ENCODE measurements at regions not wholly inside any gene's neighbourhood (a gene's known extent, or its start where the extent isn't known, plus 50 kb on each side); places are given as distances from the start of the nearest gene placed in this dataset.

DNA sequence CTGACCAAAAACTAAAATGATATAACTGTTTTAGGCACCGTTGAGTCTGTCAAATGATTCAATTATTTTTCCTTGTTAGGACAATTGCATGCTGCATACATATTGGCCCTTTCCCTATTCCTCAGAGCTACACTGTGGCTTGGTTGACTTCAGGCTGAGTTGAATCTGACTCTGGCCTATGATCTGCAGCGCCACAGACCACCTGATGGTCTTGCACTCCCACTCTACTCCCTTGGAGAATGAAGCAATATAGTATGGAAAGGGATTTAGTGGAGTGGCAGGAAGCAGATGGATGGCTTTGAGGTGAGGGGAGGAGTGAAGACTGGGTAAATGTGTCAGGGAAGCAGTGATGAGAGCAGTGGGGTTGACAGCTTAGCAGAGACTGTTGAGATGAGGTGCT lies 579.0 kb upstream of the STXBP6 start:
- H3K27me3 ChIP-seq (ENCODE audit: control insufficient read depth, insufficient read depth, low read length, poor library complexity, severe bottlenecking), result no peaks in the 10 kb centered on the region
- H3K4me1 ChIP-seq (ENCODE audit: control insufficient read depth, insufficient read depth, low read length), result peaks cover 3% of the 10 kb centered on the region
- no peak overlapping the region for H3K27ac ChIP-seq (ENCODE audit: insufficient read depth, low read depth, low read length, poor library complexity, severe bottlenecking)
- H3K4me3 ChIP-seq (ENCODE audit: insufficient read depth, low read depth, low read length), result no peak overlapping the region
- no peaks in the 10 kb centered on the region for H3K36me3 ChIP-seq (ENCODE audit: control insufficient read depth, insufficient read depth, low read length)
- no peaks in the 10 kb centered on the region for H3K9me3 ChIP-seq (ENCODE audit: control insufficient read depth, low read length)
- 87 to 94% methylated on average over 2 of the region's 2 CpGs for WGBS, 2 experiments

DNA sequence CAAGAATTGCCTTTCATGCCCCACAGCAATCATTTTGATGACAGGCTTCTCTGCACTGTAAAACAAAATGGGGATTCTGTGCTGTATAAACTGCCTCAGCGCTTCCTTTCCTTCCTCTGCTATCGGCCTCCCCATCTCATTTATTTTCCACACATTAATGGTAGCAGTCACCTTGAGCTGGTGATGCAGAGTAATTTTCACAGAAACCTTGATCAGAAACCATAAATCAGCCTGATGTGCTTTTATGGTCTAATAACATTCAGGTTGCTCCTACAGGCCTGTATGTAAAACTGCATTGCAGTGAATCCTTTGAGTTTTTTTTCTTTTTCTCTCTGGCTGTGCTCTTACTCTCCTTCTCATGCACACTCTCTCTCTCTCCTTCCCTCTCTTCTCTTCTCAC lies 578.4 kb upstream of the STXBP6 start:
- WGBS, 2 experiments, result 86 to 100% methylated on average over 2 of the region's 2 CpGs

DNA sequence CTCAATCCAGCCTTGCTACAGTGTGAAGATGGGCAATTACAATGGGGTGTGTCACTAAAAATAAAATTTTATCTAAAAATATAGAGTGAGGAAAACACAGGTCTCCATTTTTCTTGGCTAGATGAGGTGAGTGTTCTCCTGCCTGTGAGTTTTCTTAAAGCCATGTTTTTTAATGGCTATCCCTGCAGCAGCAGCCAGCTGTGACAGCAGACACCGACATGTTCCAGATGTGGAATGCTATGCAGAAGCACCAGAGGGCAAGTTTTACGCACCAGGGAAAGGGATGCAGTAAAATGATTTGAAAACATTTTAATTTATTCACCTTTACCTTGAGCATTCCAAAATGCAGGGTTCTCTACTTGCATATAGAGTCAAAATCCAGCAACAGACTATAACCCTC lies 577.0 kb upstream of the STXBP6 start:
- H3K27ac ChIP-seq (ENCODE audit: insufficient read depth, low read depth, low read length, poor library complexity, severe bottlenecking), result no peak overlapping the region
- H3K9me3 ChIP-seq (ENCODE audit: control insufficient read depth, low read length), result no peaks in the 10 kb centered on the region
- WGBS, 2 experiments, result 85 to 97% methylated on average over 2 of the region's 2 CpGs
- H3K36me3 ChIP-seq (ENCODE audit: control insufficient read depth, insufficient read depth, low read length), result no peaks in the 10 kb centered on the region
- peaks cover 3% of the 10 kb centered on the region for H3K4me1 ChIP-seq (ENCODE audit: control insufficient read depth, insufficient read depth, low read length)
- H3K4me3 ChIP-seq (ENCODE audit: insufficient read depth, low read depth, low read length), result no peak overlapping the region
- H3K27me3 ChIP-seq (ENCODE audit: control insufficient read depth, insufficient read depth, low read length, poor library complexity, severe bottlenecking), result no peaks in the 10 kb centered on the region

More for the DNA sequence above, 578.4 kb upstream of the STXBP6 start:
- peaks cover 3% of the 10 kb centered on the region for H3K4me1 ChIP-seq (ENCODE audit: control insufficient read depth, insufficient read depth, low read length)
- H3K9me3 ChIP-seq (ENCODE audit: control insufficient read depth, low read length), result no peaks in the 10 kb centered on the region
- no peaks in the 10 kb centered on the region for H3K27me3 ChIP-seq (ENCODE audit: control insufficient read depth, insufficient read depth, low read length, poor library complexity, severe bottlenecking)
- no peaks in the 10 kb centered on the region for H3K36me3 ChIP-seq (ENCODE audit: control insufficient read depth, insufficient read depth, low read length)
- H3K27ac ChIP-seq (ENCODE audit: insufficient read depth, low read depth, low read length, poor library complexity, severe bottlenecking), result no peak overlapping the region
- no peak overlapping the region for H3K4me3 ChIP-seq (ENCODE audit: insufficient read depth, low read depth, low read length)

DNA sequence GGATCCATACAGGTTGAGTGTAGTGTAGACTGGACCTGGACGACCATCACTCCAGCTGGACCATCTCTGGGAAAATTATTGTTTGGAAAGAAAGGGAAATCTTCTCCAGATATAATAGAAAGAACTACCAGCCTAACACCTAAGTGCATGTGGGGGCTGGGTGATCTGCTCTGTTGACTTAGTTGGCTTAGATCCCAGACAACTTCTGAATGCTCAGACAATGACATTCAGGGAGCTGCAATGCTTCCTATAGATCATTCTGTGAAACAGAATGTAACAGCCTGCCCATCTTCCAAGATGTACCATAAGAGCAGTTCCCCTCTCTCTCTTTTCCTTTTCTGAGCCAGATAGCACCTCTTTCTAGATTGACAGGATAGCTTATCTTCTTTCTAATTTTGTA lies 572.8 kb upstream of the STXBP6 start:
- Histone ChIP-seq H3K9me3 (ENCODE audit: control insufficient read depth, low read length) (no peaks in the 10 kb centered on the region), H3K4me3 (ENCODE audit: insufficient read depth, low read depth, low read length) (no peak overlapping the region), H3K27me3 (ENCODE audit: control insufficient read depth, insufficient read depth, low read length, poor library complexity, severe bottlenecking) (no peaks in the 10 kb centered on the region), H3K4me1 (ENCODE audit: control insufficient read depth, insufficient read depth, low read length) (no peaks in the 10 kb centered on the region), H3K27ac (ENCODE audit: insufficient read depth, low read depth, low read length, poor library complexity, severe bottlenecking) (no peak overlapping the region), H3K36me3 (ENCODE audit: control insufficient read depth, insufficient read depth, low read length) (no peaks in the 10 kb centered on the region)
- 100% methylated on average over 1 of the region's 1 CpG; no CpG with 5 or more reads in 1 of the 2 experiments for WGBS, 2 experiments

DNA sequence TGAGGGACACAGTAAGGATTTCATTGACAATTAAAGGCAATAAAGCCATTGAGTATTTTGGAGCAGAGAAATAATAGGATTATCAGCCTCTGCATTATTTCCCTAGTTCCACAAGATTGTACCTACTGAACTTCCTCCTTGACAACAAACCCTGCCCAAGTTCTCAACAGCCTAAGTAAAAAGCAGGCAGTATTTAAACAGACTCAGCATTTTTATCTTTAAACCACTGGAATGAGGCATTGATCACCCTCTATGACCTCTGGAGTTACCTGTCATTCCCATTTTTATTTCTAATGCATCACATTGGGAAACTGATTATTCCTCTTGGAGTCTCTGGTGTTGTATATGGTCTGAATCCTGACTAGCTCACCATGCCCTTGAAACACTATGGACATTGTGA lies 570.6 kb upstream of the STXBP6 start:
- Histone ChIP-seq H3K4me3 (ENCODE audit: insufficient read depth, low read depth, low read length) (no peak overlapping the region), H3K4me1 (ENCODE audit: control insufficient read depth, insufficient read depth, low read length) (no peaks in the 10 kb centered on the region), H3K36me3 (ENCODE audit: control insufficient read depth, insufficient read depth, low read length) (no peaks in the 10 kb centered on the region), H3K9me3 (ENCODE audit: control insufficient read depth, low read length) (no peaks in the 10 kb centered on the region), H3K27me3 (ENCODE audit: control insufficient read depth, insufficient read depth, low read length, poor library complexity, severe bottlenecking) (no peaks in the 10 kb centered on the region), H3K27ac (ENCODE audit: insufficient read depth, low read depth, low read length, poor library complexity, severe bottlenecking) (no peak overlapping the region)

DNA sequence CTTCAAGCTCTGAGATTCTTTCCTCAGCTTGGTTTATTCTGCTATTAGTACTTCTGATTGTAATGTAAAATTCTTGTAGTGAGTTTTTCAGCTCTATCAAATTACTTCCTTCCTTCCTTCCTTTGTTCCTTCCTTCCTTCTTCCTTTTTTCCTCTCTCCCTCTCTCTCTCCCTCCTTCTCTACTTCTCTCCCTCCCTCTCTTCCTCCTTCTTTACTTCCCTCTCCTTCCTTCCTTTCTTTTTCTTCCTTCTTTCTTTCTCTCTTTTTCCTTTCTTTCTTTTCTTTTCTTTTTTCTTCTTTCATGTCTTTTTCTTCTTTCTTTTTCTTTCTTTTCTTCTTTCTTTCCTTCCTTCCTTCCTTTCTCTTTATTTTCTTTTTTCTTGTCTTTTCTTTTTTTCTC lies 565.2 kb upstream of the STXBP6 start:
- no peak overlapping the region for H3K4me3 ChIP-seq (ENCODE audit: insufficient read depth, low read depth, low read length)
- no peaks in the 10 kb centered on the region for H3K36me3 ChIP-seq (ENCODE audit: control insufficient read depth, insufficient read depth, low read length)
- no peaks in the 10 kb centered on the region for H3K9me3 ChIP-seq (ENCODE audit: control insufficient read depth, low read length)
- H3K27me3 ChIP-seq (ENCODE audit: control insufficient read depth, insufficient read depth, low read length, poor library complexity, severe bottlenecking), result no peaks in the 10 kb centered on the region
- H3K27ac ChIP-seq (ENCODE audit: insufficient read depth, low read depth, low read length, poor library complexity, severe bottlenecking), result no peak overlapping the region
- H3K4me1 ChIP-seq (ENCODE audit: control insufficient read depth, insufficient read depth, low read length), result no peaks in the 10 kb centered on the region

DNA sequence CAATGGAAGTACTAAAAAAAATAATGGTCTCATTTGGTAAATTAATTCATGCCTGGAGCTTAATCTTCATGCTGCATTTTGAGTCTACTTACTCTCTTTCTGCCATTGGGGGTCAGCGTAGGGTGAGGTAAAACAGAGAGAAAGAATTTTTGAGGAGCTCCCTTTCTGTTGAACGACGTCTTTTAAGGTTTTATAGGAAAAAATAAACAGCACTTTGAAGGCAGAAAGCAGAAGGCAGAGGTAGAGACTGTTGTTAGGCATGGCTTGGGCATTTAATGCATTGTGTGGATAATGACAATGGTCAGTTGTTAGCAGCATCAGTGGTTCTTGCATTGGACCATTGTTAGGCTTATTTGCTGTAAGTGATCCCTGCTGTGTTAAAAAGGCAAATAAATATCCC lies 557.2 kb upstream of the STXBP6 start:
- Histone ChIP-seq H3K4me3 (ENCODE audit: insufficient read depth, low read depth, low read length) (no peak overlapping the region), H3K36me3 (ENCODE audit: control insufficient read depth, insufficient read depth, low read length) (no peaks in the 10 kb centered on the region), H3K27ac (ENCODE audit: insufficient read depth, low read depth, low read length, poor library complexity, severe bottlenecking) (no peak overlapping the region), H3K27me3 (ENCODE audit: control insufficient read depth, insufficient read depth, low read length, poor library complexity, severe bottlenecking) (no peaks in the 10 kb centered on the region), H3K9me3 (ENCODE audit: control insufficient read depth, low read length) (no peaks in the 10 kb centered on the region), H3K4me1 (ENCODE audit: control insufficient read depth, insufficient read depth, low read length) (no peaks in the 10 kb centered on the region)
- WGBS, 2 experiments, result 16 to 22% methylated on average over 3 of the region's 3 CpGs

DNA sequence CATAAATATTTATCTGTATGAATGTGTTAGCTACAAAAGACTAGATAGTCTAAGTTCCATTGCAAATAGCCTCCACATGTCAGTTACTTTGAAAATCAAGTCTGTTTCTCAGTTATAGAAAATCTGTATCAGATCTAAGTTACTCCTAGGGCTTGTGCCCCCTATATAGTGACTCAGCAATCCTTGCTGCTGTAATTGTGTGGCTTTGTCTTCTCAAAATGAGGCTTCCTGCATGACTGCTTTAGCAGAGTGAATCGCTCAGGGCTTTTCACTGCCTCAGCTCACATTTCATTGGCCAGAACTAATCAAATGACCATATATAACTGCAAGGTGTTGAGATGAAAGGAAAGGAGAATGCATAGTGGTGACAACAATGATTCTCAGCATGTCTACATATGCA lies 552.2 kb upstream of the STXBP6 start:
- Histone ChIP-seq H3K27me3 (ENCODE audit: control insufficient read depth, insufficient read depth, low read length, poor library complexity, severe bottlenecking) (no peaks in the 10 kb centered on the region), H3K4me3 (ENCODE audit: insufficient read depth, low read depth, low read length) (no peak overlapping the region)
- WGBS, 2 experiments, result 80 to 88% methylated on average over 1 of the region's 1 CpG

DNA sequence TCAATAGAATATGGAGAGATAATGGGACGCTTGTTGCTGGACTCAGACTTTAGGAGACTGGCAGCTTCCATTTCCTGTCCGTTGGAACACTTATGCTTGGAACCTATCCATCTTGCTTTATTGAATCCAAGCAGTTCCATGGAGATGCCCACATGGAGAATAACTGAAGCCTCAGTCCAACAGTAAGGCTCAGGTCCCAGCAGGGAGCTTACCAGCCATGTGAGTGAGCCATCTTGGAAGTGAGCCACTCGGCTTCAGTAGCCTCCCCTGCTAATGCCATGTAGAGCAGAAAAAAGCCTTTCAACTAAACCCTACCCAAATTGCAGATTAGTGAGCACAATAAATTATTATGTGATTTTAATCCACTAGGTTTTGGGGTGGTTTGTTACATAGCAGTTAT lies 538.8 kb upstream of the STXBP6 start:
- Histone ChIP-seq H3K9me3 (ENCODE audit: control insufficient read depth, low read length) (no peaks in the 10 kb centered on the region), H3K4me1 (ENCODE audit: control insufficient read depth, insufficient read depth, low read length) (no peaks in the 10 kb centered on the region), H3K36me3 (ENCODE audit: control insufficient read depth, insufficient read depth, low read length) (no peaks in the 10 kb centered on the region), H3K4me3 (ENCODE audit: insufficient read depth, low read depth, low read length) (no peak overlapping the region), H3K27ac (ENCODE audit: insufficient read depth, low read depth, low read length, poor library complexity, severe bottlenecking) (no peak overlapping the region), H3K27me3 (ENCODE audit: control insufficient read depth, insufficient read depth, low read length, poor library complexity, severe bottlenecking) (no peaks in the 10 kb centered on the region)
- WGBS, 2 experiments, result 96 to 99% methylated on average over 2 to 3 of the region's 3 CpGs

More for the DNA sequence above, 552.2 kb upstream of the STXBP6 start:
- Histone ChIP-seq H3K4me1 (ENCODE audit: control insufficient read depth, insufficient read depth, low read length) (no peaks in the 10 kb centered on the region), H3K27ac (ENCODE audit: insufficient read depth, low read depth, low read length, poor library complexity, severe bottlenecking) (no peak overlapping the region), H3K36me3 (ENCODE audit: control insufficient read depth, insufficient read depth, low read length) (no peaks in the 10 kb centered on the region), H3K9me3 (ENCODE audit: control insufficient read depth, low read length) (no peaks in the 10 kb centered on the region)

DNA sequence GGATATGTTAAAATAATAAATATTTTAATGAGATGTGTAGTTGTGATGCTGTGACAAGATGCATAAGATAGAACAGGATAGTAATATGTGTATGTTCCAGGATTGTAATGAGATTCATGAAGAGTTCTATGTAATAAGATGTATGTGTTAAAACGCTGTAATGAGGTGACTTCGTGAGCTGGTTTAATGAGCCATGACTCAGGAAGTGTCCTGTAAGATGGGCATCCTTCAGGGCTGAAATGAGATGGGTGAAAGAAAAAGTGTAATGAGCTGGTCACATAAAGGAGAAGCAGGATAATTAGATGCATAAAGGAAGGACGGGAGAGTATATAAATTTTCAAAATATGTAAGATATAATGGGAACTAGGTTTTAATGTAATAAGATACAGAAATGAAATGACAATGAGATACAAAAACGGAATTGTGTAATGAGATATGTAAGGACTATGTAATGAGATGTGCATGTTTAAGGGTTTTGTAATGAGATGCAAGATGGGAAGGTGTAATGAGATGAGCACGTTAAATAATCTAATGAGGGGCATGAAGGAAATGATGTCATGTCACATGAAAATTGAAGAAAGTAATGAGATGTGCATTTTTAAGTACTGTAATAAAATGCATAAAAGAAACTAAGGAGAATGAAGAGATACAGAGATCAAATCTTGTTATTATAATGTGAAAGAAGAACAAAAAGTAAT lies 524.8 kb upstream of the STXBP6 start:
- no peaks in the 10 kb centered on the region for H3K36me3 ChIP-seq (ENCODE audit: control insufficient read depth, insufficient read depth, low read length)
- no peaks in the 10 kb centered on the region for H3K4me1 ChIP-seq (ENCODE audit: control insufficient read depth, insufficient read depth, low read length)
- 94% methylated on average over 5 of the region's 5 CpGs for WGBS, 2 experiments
- H3K4me3 ChIP-seq (ENCODE audit: insufficient read depth, low read depth, low read length), result no peak overlapping the region
- H3K27me3 ChIP-seq (ENCODE audit: control insufficient read depth, insufficient read depth, low read length, poor library complexity, severe bottlenecking), result no peaks in the 10 kb centered on the region
- H3K9me3 ChIP-seq (ENCODE audit: control insufficient read depth, low read length), result no peaks in the 10 kb centered on the region
- no peak overlapping the region for H3K27ac ChIP-seq (ENCODE audit: insufficient read depth, low read depth, low read length, poor library complexity, severe bottlenecking)

DNA sequence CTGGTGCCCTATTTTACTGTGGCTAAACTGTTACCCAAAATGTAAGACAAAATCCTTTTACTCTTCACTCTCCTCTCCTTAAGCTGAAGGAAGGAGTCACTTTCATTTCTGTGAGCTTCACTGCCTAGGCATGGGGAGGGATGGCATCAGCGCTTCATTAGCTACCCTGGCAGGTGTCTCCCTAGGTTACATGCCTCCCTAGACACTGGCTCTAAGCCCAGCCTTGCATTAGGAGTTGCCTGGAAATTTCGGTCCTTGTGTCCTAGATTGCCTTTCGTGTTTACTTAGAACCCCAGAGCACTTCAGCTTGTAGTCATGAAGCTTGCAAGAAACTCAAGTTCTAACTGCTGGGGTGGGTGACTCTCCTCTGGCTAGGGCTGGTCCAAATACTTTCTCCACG lies 520.5 kb upstream of the STXBP6 start:
- Histone ChIP-seq H3K27ac (ENCODE audit: insufficient read depth, low read depth, low read length, poor library complexity, severe bottlenecking) (no peak overlapping the region), H3K27me3 (ENCODE audit: control insufficient read depth, insufficient read depth, low read length, poor library complexity, severe bottlenecking) (no peaks in the 10 kb centered on the region), H3K4me3 (ENCODE audit: insufficient read depth, low read depth, low read length) (no peak overlapping the region), H3K9me3 (ENCODE audit: control insufficient read depth, low read length) (no peaks in the 10 kb centered on the region), H3K4me1 (ENCODE audit: control insufficient read depth, insufficient read depth, low read length) (no peaks in the 10 kb centered on the region), H3K36me3 (ENCODE audit: control insufficient read depth, insufficient read depth, low read length) (no peaks in the 10 kb centered on the region)
- WGBS, 2 experiments, result 78 to 81% methylated on average over 4 of the region's 4 CpGs

Data from ectodermal cell (in vitro differentiated cells).